GM23248 (cell line): ENCODE measurements at regions not wholly inside any gene's neighbourhood (a gene's known extent, or its start where the extent isn't known, plus 50 kb on each side); places are given as distances from the start of the nearest gene placed in this dataset.

ENCODE experiments used
- DNase-seq: peaks from one replicate; pipeline ENCODE4 v3.0.0-alpha.2; 2015
- H2AFZ ChIP-seq: fragments of 200-600 bp; sonication (generic); 2 replicates; pipeline ENCODE4 v1.6.1; 2016; ENCODE audit warnings: antibody characterized with exemption
- H3F3A ChIP-seq: fragments of 200-600 bp; sonication (generic); 2 replicates; pipeline ENCODE4 v1.6.1; 2016; ENCODE audit warnings: mild to moderate bottlenecking, antibody characterized with exemption, mixed run types; ENCODE audit not compliant: insufficient read depth
- H3K27ac ChIP-seq: fragments of 200-600 bp; sonication (generic); 2 replicates; pipeline ENCODE4 v1.5.1; 2016; ENCODE audit warnings: mild to moderate bottlenecking
- H3K27me3 ChIP-seq: fragments of 200-600 bp; sonication (generic); replicated peaks from 2 replicates; pipeline ENCODE4 v1.6.1; 2016; ENCODE audit warnings: mild to moderate bottlenecking; ENCODE audit not compliant: insufficient read depth
- H3K36me3 ChIP-seq: fragments of 200-600 bp; sonication (generic); 2 replicates; pipeline ENCODE4 v1.6.1; 2016; ENCODE audit warnings: low read depth, mild to moderate bottlenecking
- H3K4me1 ChIP-seq: fragments of 200-600 bp; sonication (generic); 2 replicates; pipeline ENCODE4 v1.6.1; 2016; ENCODE audit warnings: mild to moderate bottlenecking; ENCODE audit not compliant: insufficient read depth
- H3K4me2 ChIP-seq: fragments of 200-600 bp; sonication (generic); one replicate; pipeline ENCODE4 v1.6.1; 2016; ENCODE audit warnings: mild to moderate bottlenecking; ENCODE audit not compliant: unreplicated experiment
- H3K4me3 ChIP-seq: fragments of 200-600 bp; sonication (generic); 2 replicates; pipeline ENCODE4 v1.5.1; 2016; ENCODE audit warnings: mild to moderate bottlenecking
- H3K79me2 ChIP-seq: fragments of 200-600 bp; sonication (generic); 2 replicates; pipeline ENCODE4 v1.6.1; 2016; ENCODE audit warnings: mild to moderate bottlenecking; ENCODE audit not compliant: insufficient read depth
- H3K9ac ChIP-seq: fragments of 200-600 bp; sonication (generic); 2 replicates; pipeline ENCODE4 v1.6.1; 2016; ENCODE audit warnings: mild to moderate bottlenecking
- H3K9me2 ChIP-seq: fragments of 200-600 bp; sonication (generic); 2 replicates; pipeline ENCODE4 v1.6.1; 2016; ENCODE audit warnings: mixed run types, mild to moderate bottlenecking, moderate library complexity; ENCODE audit not compliant: insufficient read depth
- H3K9me3 ChIP-seq: fragments of 200-600 bp; sonication (generic); one replicate; pipeline ENCODE4 v1.6.1; 2017; ENCODE audit warnings: low read depth
- H4K20me1 ChIP-seq: fragments of 200-600 bp; sonication (generic); 2 replicates; pipeline ENCODE4 v1.6.0; 2016; ENCODE audit not compliant: insufficient read depth
- EZH2 ChIP-seq: fragments of 200-600 bp; sonication (generic); IDR thresholded peaks from 2 replicates; pipeline ENCODE4 v1.6.1; 2018; ENCODE audit warnings: antibody characterized with exemption, mild to moderate bottlenecking; ENCODE audit not compliant: insufficient read depth, poor library complexity, severe bottlenecking
- EZH2phosphoT487 ChIP-seq: fragments of 200-600 bp; sonication (generic); IDR thresholded peaks from 2 replicates; pipeline ENCODE4 v1.6.1; 2018; ENCODE audit warnings: antibody characterized with exemption, moderate library complexity, mild to moderate bottlenecking, low read depth; ENCODE audit not compliant: insufficient read depth
- WGBS, 2 experiments: methylation state at CpG; one replicate each; pipeline ENCODE4 v1.1.6; 2015 to 2017; ENCODE audit warnings: low lambda C conversion rate in 2 of 2, low coverage in 1 of 2; ENCODE audit errors: missing lambda C conversion rate in 2 of 2; 5-methylcytosine and 5-hydroxymethylcytosine counted together
- in situ Hi-C: fragments of 300-500 bp; cut with MboI; formaldehyde crosslinking; loops from 2 replicates; pipeline ENCODE4 v1.15.0; 2020

- H3K36me3 ChIP-seq, result no peaks in the 10 kb centered on the region
- peaks cover 8% of the 10 kb centered on the region; the same call in 1 of the 2 replicates for H3K27me3 ChIP-seq
- in situ Hi-C loops, result no loop called here
- H3F3A ChIP-seq, result no peaks in the 10 kb centered on the region
- no peak overlapping the region for H2AFZ ChIP-seq
- no peak overlapping the region for H3K4me3 ChIP-seq
- WGBS, 2 experiments, result 9 to 13% methylated on average over 2 of the region's 2 CpGs
- H3K27ac ChIP-seq, result no peak overlapping the region
- no peak for DNase-seq
- no peaks in the 10 kb centered on the region for H3K79me2 ChIP-seq
- H4K20me1 ChIP-seq, result no peaks in the 10 kb centered on the region
- no peaks in the 10 kb centered on the region for H3K9me2 ChIP-seq
- no peaks in the 10 kb centered on the region for H3K4me1 ChIP-seq
- TF ChIP-seq EZH2 (no peak), EZH2phosphoT487 (no peak)
- H3K4me2 ChIP-seq, result no peak overlapping the region
- no peaks in the 10 kb centered on the region for H3K9me3 ChIP-seq
- no peak overlapping the region for H3K9ac ChIP-seq
These were observed 385.6 kb downstream of the GRIN2B start for GRCh38 chr12:13595536-13596443.

- no peaks in the 10 kb centered on the region for H3K79me2 ChIP-seq
- H3K9me3 ChIP-seq, result no peaks in the 10 kb centered on the region
- no peaks in the 10 kb centered on the region for H3K9me2 ChIP-seq
- TF ChIP-seq EZH2 (no peak), EZH2phosphoT487 (no peak)
- H3K36me3 ChIP-seq, result no peaks in the 10 kb centered on the region
- no peaks in the 10 kb centered on the region for H3K4me1 ChIP-seq
- no peak overlapping the region for H3K4me2 ChIP-seq
- no peaks in the 10 kb centered on the region for H3F3A ChIP-seq
- H3K9ac ChIP-seq, result no peak overlapping the region
- 29 to 31% methylated on average over 5 of the region's 5 CpGs for WGBS, 2 experiments
- no peak overlapping the region for H3K4me3 ChIP-seq
- in situ Hi-C loops, result no loop called here
- no peak for DNase-seq
- no peak overlapping the region for H3K27ac ChIP-seq
- no peaks in the 10 kb centered on the region; the same call in 1 of the 2 replicates for H3K27me3 ChIP-seq
- H4K20me1 ChIP-seq, result no peaks in the 10 kb centered on the region
- no peak overlapping the region for H2AFZ ChIP-seq
These were observed 386.5 kb downstream of the GRIN2B start for GRCh38 chr12:13594731-13595514.

- H3K9ac ChIP-seq, result no peak overlapping the region
- H3K27me3 ChIP-seq, result no peaks in the 10 kb centered on the region
- H3K9me2 ChIP-seq, result no peaks in the 10 kb centered on the region
- 25 to 39% methylated on average over 3 of the region's 3 CpGs for WGBS, 2 experiments
- no peak overlapping the region for H3K27ac ChIP-seq
- H3K4me2 ChIP-seq, result no peak overlapping the region
- no peak overlapping the region for H2AFZ ChIP-seq
- no peaks in the 10 kb centered on the region for H3K9me3 ChIP-seq
- H3K36me3 ChIP-seq, result no peaks in the 10 kb centered on the region
- no peaks in the 10 kb centered on the region for H3K4me1 ChIP-seq
- H3K79me2 ChIP-seq, result no peaks in the 10 kb centered on the region
- in situ Hi-C loops, result no loop called here
- no peak overlapping the region for H3K4me3 ChIP-seq
- DNase-seq, result no peak
- no peaks in the 10 kb centered on the region for H4K20me1 ChIP-seq
- H3F3A ChIP-seq, result no peaks in the 10 kb centered on the region
- TF ChIP-seq EZH2phosphoT487, result no peak
- TF ChIP-seq EZH2, result no peak
These were observed 389.1 kb downstream of the GRIN2B start for GRCh38 chr12:13592063-13592942.

GRCh38 chr12:13591488-13591887 lies 389.9 kb downstream of the GRIN2B start:
- H3K9me3 ChIP-seq, result no peaks in the 10 kb centered on the region
- no peak overlapping the region for H3K4me2 ChIP-seq
- no peak for DNase-seq
- no peaks in the 10 kb centered on the region for H3K79me2 ChIP-seq
- H2AFZ ChIP-seq, result no peak overlapping the region
- H3K9me2 ChIP-seq, result no peaks in the 10 kb centered on the region
- no peak overlapping the region for H3K4me3 ChIP-seq
- TF ChIP-seq EZH2phosphoT487, result no peak
- no peak for TF ChIP-seq EZH2
- in situ Hi-C loops, result no loop called here
- H3K4me1 ChIP-seq, result no peaks in the 10 kb centered on the region
- no peaks in the 10 kb centered on the region for H3K36me3 ChIP-seq
- H3K27ac ChIP-seq, result no peak overlapping the region
- H3K9ac ChIP-seq, result no peak overlapping the region
- 0 out of 2 replicates have a peak, but pooled peaks cover 3% of the 10 kb centered on the region for H3K27me3 ChIP-seq
- H4K20me1 ChIP-seq, result no peaks in the 10 kb centered on the region
- no peaks in the 10 kb centered on the region for H3F3A ChIP-seq
